Glomerular visceral epithelial cell (primary cell): ENCODE measurements at regions not wholly inside any gene's neighbourhood (a gene's known extent, or its start where the extent isn't known, plus 50 kb on each side); places are given as distances from the start of the nearest gene placed in this dataset.

Experiments used
- DNase-seq: peaks from one replicate; pipeline ENCODE4 v3.0.0-alpha.2; 2016; ENCODE audit errors: extremely low spot score

- DNase-seq: no peak
Measured at GRCh38 chr9:135240222-135240621, 152.8 kb downstream of the OLFM1 start.

DNA sequence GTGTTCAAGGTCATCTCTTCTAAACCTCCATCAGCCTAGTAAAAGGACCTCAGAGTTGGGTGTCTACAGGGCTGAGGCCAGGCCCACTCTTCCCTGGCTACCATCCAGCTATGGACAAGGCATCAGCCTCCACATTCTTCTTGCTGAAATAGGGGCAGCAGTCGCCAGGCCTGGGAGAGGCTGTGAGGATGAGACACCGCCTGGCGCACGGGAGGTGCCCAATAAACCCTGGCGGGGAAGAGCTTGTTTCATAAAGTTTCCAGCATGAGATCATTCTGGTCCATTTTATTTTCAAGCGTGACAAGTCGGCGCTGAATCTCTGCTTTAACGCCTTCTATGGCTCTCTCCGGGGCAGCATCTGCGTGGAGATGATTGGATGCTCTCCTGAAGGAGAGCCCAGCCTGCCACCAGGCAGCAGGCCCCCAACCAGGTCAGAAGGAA is 153.4 kb downstream of the OLFM1 start:
- DNase-seq: no peak

- no peak for DNase-seq
Measured at GRCh38 chr9:135241381-135242048, 154.0 kb downstream of the OLFM1 start.

GRCh38 chr9:135242049-135242396 is 154.6 kb downstream of the OLFM1 start:
- no peak for DNase-seq

GRCh38 chr9:135242406-135242805 is 154.9 kb downstream of the OLFM1 start:
- DNase-seq: no peak

DNA sequence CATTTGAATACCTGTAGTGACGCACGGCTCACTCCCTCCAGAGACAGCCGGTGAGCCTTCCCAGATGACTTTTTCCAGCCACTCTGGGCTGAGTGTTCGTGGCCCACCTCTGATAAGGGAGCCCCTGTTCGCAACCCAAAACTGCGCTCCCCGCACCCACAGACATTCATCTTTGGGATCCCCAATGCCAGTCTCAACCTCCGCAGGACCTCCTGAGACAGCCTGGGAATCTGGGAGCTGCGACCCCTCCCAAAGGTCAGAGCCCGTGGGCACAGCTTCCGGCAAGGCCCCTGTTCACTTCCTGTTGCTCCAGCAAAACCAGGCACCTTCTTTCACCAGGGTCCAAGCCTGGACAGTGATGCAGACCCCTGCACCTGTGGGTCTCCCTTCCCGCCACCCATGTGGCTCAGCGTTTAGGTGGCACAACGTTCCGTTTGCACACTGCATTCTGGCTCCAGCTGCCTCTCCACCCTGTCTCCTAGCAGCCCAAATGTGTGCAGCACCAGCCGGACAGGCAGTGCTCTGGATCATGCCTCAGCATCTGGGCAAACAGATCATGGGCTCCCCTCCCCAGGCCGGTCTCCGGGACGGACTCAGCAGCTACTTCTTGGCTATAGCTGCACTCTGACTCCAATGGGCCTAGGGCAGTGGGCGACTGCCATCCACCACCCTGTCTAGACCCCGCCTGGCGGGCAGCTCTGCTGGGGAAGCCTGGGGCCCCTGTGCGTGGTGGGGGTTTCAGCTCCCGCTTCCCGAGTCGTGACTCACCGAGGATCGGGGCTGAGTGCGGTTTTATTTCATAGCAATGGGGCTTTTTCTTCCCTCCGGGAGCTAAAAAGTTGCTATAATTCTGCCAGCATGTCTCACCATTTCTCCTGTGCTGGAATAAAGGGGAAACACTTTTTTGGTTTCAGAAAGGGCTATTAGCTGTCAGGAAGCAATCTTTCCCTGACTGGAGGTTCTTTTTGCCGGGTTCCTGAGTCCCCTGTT is 156.0 kb downstream of the OLFM1 start:
- no peak for DNase-seq

GRCh38 chr9:135244271-135245221 is 157.1 kb downstream of the OLFM1 start:
- no peak for DNase-seq

DNA sequence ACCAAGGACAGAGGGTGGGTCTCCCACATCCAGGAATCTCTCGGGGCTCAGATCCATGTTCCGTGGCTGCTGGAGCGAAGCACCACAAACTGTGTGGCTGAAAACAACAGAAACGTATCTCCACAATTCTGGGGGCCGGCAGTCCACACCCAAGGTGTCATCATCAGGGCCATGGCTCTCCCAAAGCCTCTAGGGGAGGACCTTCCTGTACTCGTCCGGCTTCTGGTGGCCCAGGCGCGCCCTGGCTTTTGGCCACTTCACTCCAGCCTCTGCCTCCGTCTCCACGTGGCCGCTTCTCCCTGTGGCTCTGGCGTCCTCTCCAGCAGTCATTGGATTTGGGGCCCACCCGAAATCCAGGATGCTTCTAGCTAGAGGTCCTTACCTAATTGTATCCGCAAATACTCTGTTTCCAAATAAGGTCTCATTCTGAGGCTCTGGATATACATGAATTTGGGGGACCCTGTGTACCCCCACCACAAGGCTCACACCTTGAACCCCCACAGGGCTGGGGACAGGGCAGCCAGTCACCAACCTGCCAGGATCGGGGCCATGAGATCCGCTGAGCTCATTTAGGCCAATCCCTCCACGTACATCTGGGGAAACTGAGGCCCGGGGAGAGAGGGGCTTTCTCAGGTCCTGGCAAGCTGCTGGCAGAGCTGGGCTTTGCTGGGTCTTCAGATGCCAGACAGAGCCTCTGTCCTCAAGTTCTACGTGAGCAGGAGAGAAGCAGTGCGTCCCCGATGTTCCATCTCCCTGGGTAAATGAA is 158.2 kb downstream of the OLFM1 start:
- DNase-seq: no peak

DNA sequence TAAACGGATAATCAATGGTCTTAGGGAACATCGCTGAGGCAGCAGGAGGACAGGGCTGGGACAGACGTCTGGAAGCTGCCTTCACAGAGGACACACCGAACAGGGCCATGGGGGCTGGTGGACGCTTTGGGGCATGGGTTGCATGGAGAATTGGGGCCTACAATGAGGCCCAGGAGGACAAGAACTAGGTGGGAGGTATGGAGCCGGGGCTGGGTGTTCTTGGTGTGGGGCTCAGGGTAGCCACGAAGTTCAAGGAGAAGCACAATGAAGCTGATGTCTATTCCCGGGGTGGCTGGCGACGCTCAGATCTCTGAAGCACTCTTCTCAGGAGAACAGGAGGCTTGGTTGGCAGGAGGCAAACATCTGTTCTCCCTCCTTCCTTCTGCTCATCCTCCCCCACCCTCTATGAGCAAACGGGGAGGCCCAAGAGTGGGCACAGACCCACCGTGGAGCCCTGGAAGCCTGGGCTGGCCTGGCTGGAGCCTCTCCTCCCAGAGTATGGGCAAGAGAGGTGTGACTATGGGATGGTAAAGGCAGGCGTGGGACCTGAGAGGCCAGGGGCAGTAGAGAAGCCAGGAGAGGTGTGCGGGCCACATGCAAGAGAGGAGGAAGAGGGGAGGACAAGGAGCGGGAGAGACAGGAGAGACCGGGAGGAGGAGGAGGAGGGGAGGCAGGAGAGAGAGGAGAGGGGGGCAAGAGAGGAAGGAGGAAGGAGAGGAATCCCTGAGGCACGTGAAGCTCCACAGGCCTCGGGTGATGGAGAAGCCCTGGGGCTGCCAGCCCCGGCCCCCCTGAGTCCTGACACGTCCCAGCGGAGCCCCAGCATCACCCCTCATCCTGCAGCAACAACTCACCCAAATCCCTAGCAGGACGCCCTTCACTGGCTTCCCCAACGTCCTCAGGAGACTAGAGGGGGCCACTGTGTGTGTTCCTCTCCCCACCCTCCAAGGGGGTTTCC is 159.1 kb downstream of the OLFM1 start:
- DNase-seq: no peak

GRCh38 chr9:135247227-135247930 is 159.9 kb downstream of the OLFM1 start:
- DNase-seq: no peak

- no peak for DNase-seq
Measured at GRCh38 chr9:135248111-135248510, 160.6 kb downstream of the OLFM1 start.

- DNase-seq: no peak
Measured at GRCh38 chr9:135248721-135249120, 161.3 kb downstream of the OLFM1 start.

- no peak for DNase-seq
Measured at GRCh38 chr9:135249191-135249590, 161.7 kb downstream of the OLFM1 start.

DNA sequence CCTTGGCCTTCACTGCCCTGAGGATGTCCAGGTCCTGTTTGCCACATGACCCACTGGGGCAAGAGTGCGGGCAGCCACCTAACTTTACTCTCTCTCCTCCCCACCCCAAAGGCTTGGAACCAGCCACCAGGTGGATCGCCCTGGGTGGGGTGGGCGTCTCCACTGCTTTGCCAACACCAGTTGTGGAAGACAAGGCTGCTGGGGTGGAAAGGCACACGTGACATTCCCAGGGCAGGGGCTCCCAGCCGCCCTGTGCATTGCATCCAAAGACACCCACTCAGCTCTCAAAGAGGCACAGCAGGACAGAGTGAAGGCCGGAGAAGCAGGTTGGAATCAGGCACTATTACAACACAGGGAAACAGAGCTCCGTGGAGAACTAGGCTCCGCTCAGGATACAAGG is 162.2 kb downstream of the OLFM1 start:
- no peak for DNase-seq

DNA sequence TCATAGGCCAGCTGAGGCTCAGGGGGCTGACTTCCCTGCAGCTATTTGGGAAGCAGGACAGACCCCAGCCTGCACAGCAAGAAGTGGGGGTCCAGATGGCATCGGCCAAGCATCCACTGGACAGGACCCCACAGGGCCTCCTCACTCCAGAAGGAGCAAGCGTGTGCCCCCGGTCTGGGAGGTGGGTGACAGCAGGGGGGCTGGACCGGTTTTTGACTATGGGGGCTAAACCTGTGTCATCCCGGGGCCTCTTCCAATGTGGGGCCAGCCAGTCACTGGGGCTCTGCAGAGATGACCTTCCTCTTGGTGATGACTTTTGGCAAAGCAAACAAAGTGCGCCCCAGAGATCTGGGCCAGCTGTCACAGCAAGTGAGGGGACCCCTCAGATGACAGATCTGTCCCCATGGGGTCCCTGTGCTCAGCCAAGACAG is 163.9 kb downstream of the OLFM1 start:
- no peak for DNase-seq

DNA sequence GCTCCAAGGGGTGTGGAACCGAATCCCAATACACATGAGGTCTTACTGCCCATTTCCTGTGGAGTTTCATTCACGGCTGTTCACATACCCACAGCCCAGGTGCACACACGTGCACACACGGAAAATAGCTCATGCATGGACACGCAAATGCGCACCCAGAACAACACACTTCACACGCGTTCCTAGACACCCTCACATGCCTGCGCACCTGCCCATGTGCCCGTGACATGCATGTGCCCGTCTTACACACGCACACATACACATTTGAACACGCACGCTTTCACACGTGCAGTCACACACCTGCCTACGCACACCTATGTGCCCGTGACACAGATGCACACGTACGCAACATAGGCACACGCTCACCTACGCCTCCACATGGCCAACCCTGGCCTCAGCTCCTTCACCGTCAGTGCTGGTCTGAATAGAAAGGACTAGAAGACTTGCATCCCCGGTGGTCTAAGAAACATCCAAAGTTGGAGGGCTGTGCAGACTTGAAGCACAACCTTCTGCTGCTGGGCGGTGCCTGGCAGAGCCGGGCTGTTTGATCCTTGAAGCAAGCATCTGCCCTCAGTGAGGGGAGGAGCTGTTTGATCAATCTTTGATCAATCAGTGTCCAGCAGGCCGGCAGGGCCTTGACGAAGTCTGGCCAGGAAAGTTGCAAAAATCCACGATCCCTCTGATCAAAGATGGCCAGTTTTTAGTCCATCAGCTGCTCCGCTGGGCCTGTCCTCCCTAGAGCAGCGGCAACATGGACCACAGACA is 164.7 kb downstream of the OLFM1 start:
- no peak for DNase-seq

GRCh38 chr9:135252980-135253304 is 165.5 kb downstream of the OLFM1 start:
- DNase-seq: no peak

DNA sequence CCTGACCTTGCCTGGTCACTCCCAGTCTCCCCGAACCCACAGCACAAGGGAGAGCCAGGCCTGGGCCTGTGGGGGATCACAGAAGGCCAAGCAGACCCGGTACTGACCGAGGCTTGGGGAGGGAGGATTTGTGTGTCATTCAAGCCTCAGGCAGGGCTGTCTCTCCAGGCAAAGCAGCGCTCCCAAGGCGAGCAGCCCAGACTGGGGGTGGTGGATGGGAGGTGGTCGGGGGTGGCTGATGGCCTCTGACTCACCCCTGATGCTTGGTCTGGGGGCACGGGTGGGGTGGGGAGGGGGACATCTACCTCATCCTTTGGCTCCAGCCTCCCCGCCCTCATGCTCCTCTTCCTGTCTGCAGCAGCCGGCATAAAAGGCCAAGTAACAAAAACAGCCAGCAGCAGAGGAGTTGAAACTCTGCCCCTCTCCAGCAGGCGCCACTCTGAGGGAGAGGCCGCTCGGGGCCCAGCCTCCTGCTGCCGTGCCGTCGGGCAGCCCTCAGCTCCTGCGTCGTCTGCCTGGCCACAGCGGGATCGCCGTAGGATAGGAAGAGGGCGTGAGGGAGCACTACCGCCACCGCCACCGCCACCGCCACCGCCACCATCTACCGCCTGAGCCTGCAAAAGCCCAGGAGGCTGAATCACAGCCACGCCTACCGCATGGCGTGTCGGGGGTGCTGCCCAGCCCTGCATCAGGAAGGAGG is 166.0 kb downstream of the OLFM1 start:
- no peak for DNase-seq
